Epithelial cell of proximal tubule (primary cell): ENCODE measurements at regions not wholly inside any gene's neighbourhood (a gene's known extent, or its start where the extent isn't known, plus 50 kb on each side); places are given as distances from the start of the nearest gene placed in this dataset.
"Not testable (repeated sequence)": the region's sequence is repeated elsewhere in the genome, so short reads cannot be mapped to it uniquely, and the experiment has no call there.

ENCODE experiments used
- DNase-seq: peaks from one replicate; pipeline ENCODE4 v3.0.0-alpha.2; 2011; ENCODE audit warnings: low read depth
- H3K4me3 ChIP-seq: 2 replicates; pipeline ENCODE4 v1.5.1; 2011; ENCODE audit warnings: low read depth, mild to moderate bottlenecking, low read length
- CTCF ChIP-seq: conservative IDR thresholded peaks from 2 replicates; pipeline ENCODE4 v1.5.1; 2012; ENCODE audit warnings: low read depth, mild to moderate bottlenecking, low read length

DNA sequence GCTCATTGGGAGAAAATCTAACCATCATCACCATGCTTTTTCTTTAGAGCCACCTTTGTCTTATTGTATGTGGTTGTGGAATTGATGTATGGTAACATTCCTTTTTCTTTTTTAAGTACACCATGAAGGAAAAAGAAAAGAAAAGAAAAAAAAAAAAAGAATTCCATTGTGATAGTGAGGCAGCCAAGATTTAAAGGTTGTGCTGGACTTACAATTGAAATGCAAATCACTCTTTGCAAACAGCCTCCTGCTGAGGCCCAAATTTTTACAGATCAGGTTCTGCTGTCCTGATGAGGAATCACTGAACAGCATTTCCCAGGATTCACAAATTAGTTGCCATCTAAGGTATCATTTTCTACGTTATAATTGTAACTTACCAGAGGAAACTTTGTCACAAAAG is 1101.0 kb upstream of the FANCL start:
- DNase-seq, result no peak
- no peak for TF ChIP-seq CTCF
- H3K4me3 ChIP-seq, result no peak overlapping the region

DNA sequence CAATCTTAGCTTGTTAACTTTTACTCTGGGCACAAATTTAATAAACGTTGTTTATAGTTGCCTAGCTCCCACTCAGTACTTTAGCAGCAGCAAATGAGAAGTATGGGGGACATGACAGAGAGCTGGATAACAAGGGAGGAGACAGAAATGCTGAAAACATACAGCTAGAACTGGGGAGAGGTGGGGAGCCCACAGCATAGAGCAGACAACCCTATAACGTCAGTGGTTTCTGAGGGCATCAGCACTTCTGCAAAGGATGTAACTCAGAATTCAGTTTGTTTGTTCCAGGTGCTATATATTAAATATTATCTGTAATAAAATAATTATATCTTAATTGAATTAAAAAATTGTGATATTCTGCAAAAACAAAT is 1098.7 kb upstream of the FANCL start:
- no peak for TF ChIP-seq CTCF
- H3K4me3 ChIP-seq, result no peak overlapping the region
- DNase-seq, result no peak

GRCh38 chr2:59339121-59339836 is 1098.2 kb upstream of the FANCL start:
- H3K4me3 ChIP-seq, result no peak overlapping the region
- no peak for TF ChIP-seq CTCF
- DNase-seq, result no peak

GRCh38 chr2:59333007-59333406 is 1091.9 kb upstream of the FANCL start:
- TF ChIP-seq CTCF, result no peak

GRCh38 chr2:59326581-59327365 is 1085.6 kb upstream of the FANCL start:
- not testable (repeated sequence) for H3K4me3 ChIP-seq, DNase-seq

More at GRCh38 chr2:59333007-59333406, 1091.9 kb upstream of the FANCL start:
- H3K4me3 ChIP-seq, result no peak overlapping the region
- no peak for DNase-seq

DNA sequence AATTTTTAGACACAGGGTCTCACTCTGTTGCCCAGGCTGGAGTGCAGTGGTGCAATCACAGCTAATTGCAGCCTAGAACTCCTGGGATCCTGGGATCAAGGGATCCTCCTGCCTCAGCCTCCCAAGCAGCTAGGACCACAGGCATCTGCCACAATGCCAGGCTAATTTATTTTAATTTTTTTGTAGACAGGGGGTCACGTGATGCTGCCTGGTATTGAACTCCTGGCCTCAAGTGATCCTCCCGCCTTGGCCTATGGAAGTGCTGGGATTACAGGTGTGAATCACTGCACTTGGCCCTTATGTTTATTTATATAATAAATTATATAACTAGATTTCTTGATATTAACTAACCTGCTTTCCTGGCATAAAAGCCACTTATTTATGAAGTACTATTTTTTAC is 1081.7 kb upstream of the FANCL start:
- no peak for DNase-seq
- no peak for TF ChIP-seq CTCF
- H3K4me3 ChIP-seq, result no peak overlapping the region

DNA sequence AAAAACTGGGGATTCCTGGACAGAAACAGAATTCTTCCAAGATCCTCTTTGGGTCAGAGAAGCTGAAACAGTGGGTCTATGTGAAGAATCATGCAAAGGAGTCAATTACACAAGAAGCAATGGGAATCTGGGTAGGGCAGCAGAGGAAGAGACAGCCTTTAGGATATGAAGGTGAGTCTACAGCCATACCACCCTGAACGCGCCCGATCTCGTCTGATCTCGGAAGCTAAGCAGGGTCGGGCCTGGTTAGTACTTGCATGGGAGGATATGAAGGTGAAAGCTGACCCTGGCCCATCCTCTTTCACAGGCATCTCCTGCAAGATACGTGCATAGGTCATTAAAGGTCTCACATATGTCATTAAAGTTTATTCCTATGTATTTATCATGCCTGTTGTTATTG is 1080.9 kb upstream of the FANCL start:
- no peak overlapping the region for H3K4me3 ChIP-seq
- no peak for TF ChIP-seq CTCF
- DNase-seq, result no peak
